ENCODE measurements at regions not wholly inside any gene's neighbourhood (a gene's known extent, or its start where the extent isn't known, plus 50 kb on each side); places are given as distances from the start of the nearest gene placed in this dataset.
"Not testable (repeated sequence)": the region's sequence is repeated elsewhere in the genome, so short reads cannot be mapped to it uniquely, and the experiment has no call there.

- 79 to 86% methylated on average over 5 of the region's 5 CpGs for WGBS, 2 donors
- no peak for DNase-seq (ENCODE audit: low spot score in 2 of 2)
- H3K4me3 ChIP-seq (ENCODE audit: low read depth, poor library complexity, severe bottlenecking): no peak overlapping the region
- intact Hi-C loops (cut with DNase I; ENCODE audit: low total_unique reads): no loop called here
- TF ChIP-seq POLR2A (IDR thresholded peaks at IDR 0.05): no peak
- no peak for TF ChIP-seq CTCF (IDR thresholded peaks at IDR 0.05)
Measured at GRCh38 chr5:145446412-145446811, 388.7 kb downstream of the PRELID2 start.

- H3K4me3 ChIP-seq (ENCODE audit: low read depth, poor library complexity, severe bottlenecking): no peak overlapping the region
- DNase-seq (ENCODE audit: low spot score in 2 of 2): no peak
- intact Hi-C loops (cut with DNase I; ENCODE audit: low total_unique reads): no loop called here
- TF ChIP-seq CTCF (IDR thresholded peaks at IDR 0.05) (no peak), POLR2A (IDR thresholded peaks at IDR 0.05) (no peak)
- WGBS, 2 donors: 56 to 58% methylated on average over 2 of the region's 2 CpGs
Measured at GRCh38 chr5:145445027-145445426, 390.1 kb downstream of the PRELID2 start.

GRCh38 chr5:145443964-145444363 is 391.2 kb downstream of the PRELID2 start:
- H3K4me3 ChIP-seq (ENCODE audit: low read depth, poor library complexity, severe bottlenecking): no peak overlapping the region
- intact Hi-C loops (cut with DNase I; ENCODE audit: low total_unique reads): no loop called here
- no peak for TF ChIP-seq POLR2A (IDR thresholded peaks at IDR 0.05)
- TF ChIP-seq CTCF (IDR thresholded peaks at IDR 0.05): no peak
- 83% methylated on average over 4 of the region's 4 CpGs for WGBS, 2 donors
- no peak for DNase-seq (ENCODE audit: low spot score in 2 of 2)

GRCh38 chr5:145443366-145443765 is 391.8 kb downstream of the PRELID2 start:
- intact Hi-C loops (cut with DNase I; ENCODE audit: low total_unique reads): no loop called here
- no peak overlapping the region for H3K4me3 ChIP-seq (ENCODE audit: low read depth, poor library complexity, severe bottlenecking)
- TF ChIP-seq CTCF (IDR thresholded peaks at IDR 0.05) (no peak), POLR2A (IDR thresholded peaks at IDR 0.05) (no peak)
- 70 to 76% methylated on average over 2 of the region's 2 CpGs for WGBS, 2 donors
- no peak for DNase-seq (ENCODE audit: low spot score in 2 of 2)

- intact Hi-C loops (cut with DNase I; ENCODE audit: low total_unique reads); H3K4me3 ChIP-seq (ENCODE audit: low read depth, poor library complexity, severe bottlenecking); DNase-seq (ENCODE audit: low spot score in 2 of 2): not testable (repeated sequence)
- 51 to 63% methylated on average over 6 of the region's 6 CpGs for WGBS, 2 donors
Measured at GRCh38 chr5:145442661-145443060, 392.5 kb downstream of the PRELID2 start.

- H3K4me3 ChIP-seq (ENCODE audit: low read depth, poor library complexity, severe bottlenecking): no peak overlapping the region
- TF ChIP-seq POLR2A (IDR thresholded peaks at IDR 0.05) (no peak), CTCF (IDR thresholded peaks at IDR 0.05) (no peak)
- no peak for DNase-seq (ENCODE audit: low spot score in 2 of 2)
- intact Hi-C loops (cut with DNase I; ENCODE audit: low total_unique reads): no loop called here
Measured at GRCh38 chr5:145441228-145441627, 393.9 kb downstream of the PRELID2 start.
